ENCODE measurements at regions not wholly inside any gene's neighbourhood (a gene's known extent, or its start where the extent isn't known, plus 50 kb on each side); places are given as distances from the start of the nearest gene placed in this dataset.

GRCh38 chrX:39653691-39654090 is 444.1 kb downstream of the BCOR start:
- DNase-seq = peak; percentile 50 to 56

GRCh38 chrX:39654183-39654925 is 443.4 kb downstream of the BCOR start:
- DNase-seq = no peak

GRCh38 chrX:39654952-39655351 is 442.8 kb downstream of the BCOR start:
- DNase-seq = no peak

- DNase-seq = no peak
Measured at GRCh38 chrX:39661116-39661907, 436.4 kb downstream of the BCOR start.

GRCh38 chrX:39665830-39666518 is 431.8 kb downstream of the BCOR start:
- no peak for DNase-seq

- DNase-seq = no peak
Measured at GRCh38 chrX:39667191-39667590, 430.6 kb downstream of the BCOR start.

- no peak for DNase-seq
Measured at GRCh38 chrX:39667736-39668482, 429.8 kb downstream of the BCOR start.

GRCh38 chrX:39669668-39670067 is 428.1 kb downstream of the BCOR start:
- DNase-seq = no peak

- no peak for DNase-seq
Measured at GRCh38 chrX:39670281-39670680, 427.5 kb downstream of the BCOR start.

- DNase-seq = no peak
Measured at GRCh38 chrX:39672405-39672804, 425.4 kb downstream of the BCOR start.

- DNase-seq = no peak
Measured at GRCh38 chrX:39674490-39675161, 423.1 kb downstream of the BCOR start.

GRCh38 chrX:39675162-39675553 is 422.6 kb downstream of the BCOR start:
- DNase-seq = no peak

GRCh38 chrX:39675619-39676018 is 422.1 kb downstream of the BCOR start:
- no peak for DNase-seq

GRCh38 chrX:39676434-39676833 is 421.3 kb downstream of the BCOR start:
- DNase-seq = no peak

GRCh38 chrX:39677585-39677977 is 420.2 kb downstream of the BCOR start:
- DNase-seq = no peak

- DNase-seq = peak; percentile 75 to 81
Measured at GRCh38 chrX:39677978-39678791, 419.6 kb downstream of the BCOR start.

GRCh38 chrX:39678914-39679313 is 418.8 kb downstream of the BCOR start:
- DNase-seq = peak in 1 of 2 donors; percentile 7

- no peak for DNase-seq
Measured at GRCh38 chrX:39679497-39680157, 418.1 kb downstream of the BCOR start.

GRCh38 chrX:39681885-39682284 is 415.9 kb downstream of the BCOR start:
- no peak for DNase-seq

GRCh38 chrX:39682778-39683177 is 415.0 kb downstream of the BCOR start:
- DNase-seq = no peak

- DNase-seq = no peak
Measured at GRCh38 chrX:39688219-39688575, 409.6 kb downstream of the BCOR start.

All from hippocampal formation (tissue), 2 donors.